DMS 273 (cell line): ENCODE measurements at regions not wholly inside any gene's neighbourhood (a gene's known extent, or its start where the extent isn't known, plus 50 kb on each side); places are given as distances from the start of the nearest gene placed in this dataset.
"Not testable (repeated sequence)": the region's sequence is repeated elsewhere in the genome, so short reads cannot be mapped to it uniquely, and the experiment has no call there.

Experiments
- DNase-seq: peaks from one replicate; lab custom pipeline; 2025; ENCODE audit not compliant: unreplicated experiment; lab: John Stamatoyannopoulos, UW

GRCh38 chr1:74937176-74937575, 197.0 kb upstream of the LHX8 start:
- peak; percentile 71 for DNase-seq

GRCh38 chr1:74943046-74943445, 191.1 kb upstream of the LHX8 start:
- DNase-seq = no peak

- no peak for DNase-seq
Measured at GRCh38 chr1:74946388-74946787, 187.8 kb upstream of the LHX8 start.

GRCh38 chr1:74949348-74949747, 184.8 kb upstream of the LHX8 start:
- DNase-seq = not testable (repeated sequence)

- not testable (repeated sequence) for DNase-seq
Measured at GRCh38 chr1:74951981-74952380, 182.2 kb upstream of the LHX8 start.

GRCh38 chr1:74952786-74953185, 181.4 kb upstream of the LHX8 start:
- no peak for DNase-seq

- DNase-seq = no peak
Measured at GRCh38 chr1:74953622-74954021, 180.6 kb upstream of the LHX8 start.

GRCh38 chr1:74963120-74963519, 171.1 kb upstream of the LHX8 start:
- no peak for DNase-seq

GRCh38 chr1:74964508-74965102, 169.6 kb upstream of the LHX8 start:
- DNase-seq = peak; percentile 87

GRCh38 chr1:74969566-74970135, 164.5 kb upstream of the LHX8 start:
- DNase-seq = no peak

GRCh38 chr1:74971982-74972381, 162.2 kb upstream of the LHX8 start:
- DNase-seq = no peak

- no peak for DNase-seq
Measured at GRCh38 chr1:74976491-74976890, 157.7 kb upstream of the LHX8 start.

- DNase-seq = not testable (repeated sequence)
Measured at GRCh38 chr1:74992448-74992847, 141.7 kb upstream of the LHX8 start.

- DNase-seq = no peak
Measured at GRCh38 chr1:74995821-74996220, 138.4 kb upstream of the LHX8 start.

- no peak for DNase-seq
Measured at GRCh38 chr1:75010547-75010946, 123.6 kb upstream of the LHX8 start.

- no peak for DNase-seq
Measured at GRCh38 chr1:75014250-75014649, 119.9 kb upstream of the LHX8 start.

GRCh38 chr1:75023005-75023404, 111.2 kb upstream of the LHX8 start:
- no peak for DNase-seq

- no peak for DNase-seq
Measured at GRCh38 chr1:75034376-75034775, 99.8 kb upstream of the LHX8 start.

GRCh38 chr1:75035536-75035935, 98.7 kb upstream of the LHX8 start:
- no peak for DNase-seq

GRCh38 chr1:75053207-75053606, 81.0 kb upstream of the LHX8 start:
- DNase-seq = peak; percentile 36

GRCh38 chr1:75058424-75058823, 75.8 kb upstream of the LHX8 start:
- DNase-seq = no peak

GRCh38 chr1:75062111-75062510, 72.1 kb upstream of the LHX8 start:
- no peak for DNase-seq

GRCh38 chr1:75067975-75068374, 66.2 kb upstream of the LHX8 start:
- no peak for DNase-seq
